KMS-11 (cell line): ENCODE measurements at regions not wholly inside any gene's neighbourhood (a gene's known extent, or its start where the extent isn't known, plus 50 kb on each side); places are given as distances from the start of the nearest gene placed in this dataset.

Source experiments
- H2AFZ ChIP-seq: fragments of 200-600 bp; sonication (generic); 2 replicates; pipeline ENCODE4 v1.6.1; 2016; ENCODE audit warnings: antibody characterized with exemption, mixed run types, low read depth
- H3K27ac ChIP-seq: fragments of 200-600 bp; sonication (generic); 2 replicates; pipeline ENCODE4 v1.6.1; 2016; ENCODE audit warnings: mild to moderate bottlenecking, mixed run types
- H3K27me3 ChIP-seq: fragments of 200-600 bp; sonication (generic); 2 replicates; pipeline ENCODE4 v1.6.1; 2017; ENCODE audit warnings: mild to moderate bottlenecking, low read depth, mixed run types, moderate library complexity; ENCODE audit not compliant: insufficient read depth
- H3K36me3 ChIP-seq: fragments of 200-600 bp; sonication (generic); 2 replicates; pipeline ENCODE4 v1.6.1; 2017; ENCODE audit warnings: mild to moderate bottlenecking, mixed run types; ENCODE audit not compliant: insufficient read depth
- H3K4me1 ChIP-seq: fragments of 200-600 bp; sonication (generic); 2 replicates; pipeline ENCODE4 v1.6.1; 2016; ENCODE audit warnings: mild to moderate bottlenecking, low read depth, mixed run types; ENCODE audit not compliant: poor library complexity, severe bottlenecking
- H3K4me2 ChIP-seq: fragments of 200-600 bp; sonication (generic); 2 replicates; pipeline ENCODE4 v1.7.0; 2016; ENCODE audit warnings: mild to moderate bottlenecking, mixed run types
- H3K4me3 ChIP-seq: fragments of 200-600 bp; sonication (generic); IDR thresholded peaks from 2 replicates; pipeline ENCODE4 v1.6.1; 2017; ENCODE audit warnings: low read depth, low read length, mixed read lengths; ENCODE audit not compliant: insufficient read depth
- H3K79me2 ChIP-seq: fragments of 200-600 bp; sonication (generic); 2 replicates; pipeline ENCODE4 v1.6.1; 2016; ENCODE audit warnings: low read depth, mixed run types; ENCODE audit not compliant: insufficient read depth
- H3K9ac ChIP-seq: fragments of 200-600 bp; sonication (generic); 2 replicates; pipeline ENCODE4 v1.6.1; 2016; ENCODE audit warnings: mild to moderate bottlenecking, mixed run types
- H4K20me1 ChIP-seq: fragments of 200-600 bp; sonication (generic); 2 replicates; pipeline ENCODE4 v1.6.1; 2016; ENCODE audit warnings: mild to moderate bottlenecking, mixed run types; ENCODE audit not compliant: insufficient read depth
- TF ChIP-seq, protein P1 (sequence below): fragments of 200-600 bp; sonication (generic); conservative IDR thresholded peaks from 2 replicates; pipeline ENCODE4 v1.6.1; 2017; ENCODE audit warnings: low read depth, mild to moderate bottlenecking, antibody characterized with exemption, low read length, moderate library complexity, mixed read lengths

DNA sequence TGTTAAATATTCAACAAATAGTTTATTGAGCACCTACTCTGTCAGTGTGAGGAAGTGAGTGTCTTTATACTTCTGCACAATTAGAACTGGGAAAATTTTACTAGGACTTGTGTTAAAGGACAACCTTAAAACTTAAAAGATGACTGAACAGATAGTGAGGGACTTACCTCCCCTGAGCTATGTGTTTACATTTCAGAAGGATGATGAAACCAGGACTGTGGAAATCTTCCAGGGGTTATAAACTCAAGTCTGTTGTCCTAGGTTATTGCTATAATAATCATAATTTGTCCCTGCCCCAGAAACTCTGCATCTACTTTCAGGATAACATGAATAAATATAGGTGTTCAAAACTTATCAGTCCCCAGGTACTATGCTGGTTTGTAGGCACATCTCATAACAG, 261.0 kb upstream of the MKLN1 start:
- TF ChIP-seq, protein P1, sequence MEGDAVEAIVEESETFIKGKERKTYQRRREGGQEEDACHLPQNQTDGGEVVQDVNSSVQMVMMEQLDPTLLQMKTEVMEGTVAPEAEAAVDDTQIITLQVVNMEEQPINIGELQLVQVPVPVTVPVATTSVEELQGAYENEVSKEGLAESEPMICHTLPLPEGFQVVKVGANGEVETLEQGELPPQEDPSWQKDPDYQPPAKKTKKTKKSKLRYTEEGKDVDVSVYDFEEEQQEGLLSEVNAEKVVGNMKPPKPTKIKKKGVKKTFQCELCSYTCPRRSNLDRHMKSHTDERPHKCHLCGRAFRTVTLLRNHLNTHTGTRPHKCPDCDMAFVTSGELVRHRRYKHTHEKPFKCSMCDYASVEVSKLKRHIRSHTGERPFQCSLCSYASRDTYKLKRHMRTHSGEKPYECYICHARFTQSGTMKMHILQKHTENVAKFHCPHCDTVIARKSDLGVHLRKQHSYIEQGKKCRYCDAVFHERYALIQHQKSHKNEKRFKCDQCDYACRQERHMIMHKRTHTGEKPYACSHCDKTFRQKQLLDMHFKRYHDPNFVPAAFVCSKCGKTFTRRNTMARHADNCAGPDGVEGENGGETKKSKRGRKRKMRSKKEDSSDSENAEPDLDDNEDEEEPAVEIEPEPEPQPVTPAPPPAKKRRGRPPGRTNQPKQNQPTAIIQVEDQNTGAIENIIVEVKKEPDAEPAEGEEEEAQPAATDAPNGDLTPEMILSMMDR = no peak
- Histone ChIP-seq H3K27ac (no peak overlapping the region), H3K4me3 (no peak overlapping the region), H3K36me3 (no peaks in the 10 kb centered on the region), H2AFZ (no peak overlapping the region), H3K79me2 (peaks cover 29% of the 10 kb centered on the region; the same call in 1 of the 2 replicates), H3K9ac (no peak overlapping the region), H3K4me2 (no peak overlapping the region), H4K20me1 (no peaks in the 10 kb centered on the region), H3K27me3 (no peaks in the 10 kb centered on the region), H3K4me1 (peaks cover 15% of the 10 kb centered on the region)

DNA sequence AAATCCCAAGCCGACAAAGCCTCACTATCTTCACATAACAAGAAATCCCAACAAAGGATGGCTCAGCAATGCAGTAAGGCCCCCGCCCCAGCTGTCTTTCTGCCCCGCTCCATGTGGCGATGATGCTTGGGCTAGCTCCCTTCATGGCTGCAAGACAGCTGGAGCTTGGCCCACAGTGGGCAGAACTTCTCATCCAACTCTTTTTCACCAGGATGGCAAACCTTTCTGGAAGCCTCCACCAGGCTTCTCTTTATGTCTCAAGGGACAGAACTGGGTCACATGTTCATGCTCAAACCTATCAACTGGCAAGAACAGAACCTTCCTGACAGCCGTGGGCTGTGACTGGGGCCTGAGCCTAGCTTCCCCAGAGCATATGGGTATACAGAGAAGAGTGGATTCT, 260.5 kb upstream of the MKLN1 start:
- Histone ChIP-seq H3K27ac (no peak overlapping the region), H4K20me1 (no peaks in the 10 kb centered on the region), H3K79me2 (peaks cover 25% of the 10 kb centered on the region; the same call in 1 of the 2 replicates), H3K27me3 (no peaks in the 10 kb centered on the region), H3K4me1 (peaks cover 20% of the 10 kb centered on the region), H3K9ac (no peak overlapping the region), H3K36me3 (no peaks in the 10 kb centered on the region), H2AFZ (no peak overlapping the region), H3K4me3 (no peak overlapping the region), H3K4me2 (no peak overlapping the region)
- TF ChIP-seq, protein P1 = no peak

DNA sequence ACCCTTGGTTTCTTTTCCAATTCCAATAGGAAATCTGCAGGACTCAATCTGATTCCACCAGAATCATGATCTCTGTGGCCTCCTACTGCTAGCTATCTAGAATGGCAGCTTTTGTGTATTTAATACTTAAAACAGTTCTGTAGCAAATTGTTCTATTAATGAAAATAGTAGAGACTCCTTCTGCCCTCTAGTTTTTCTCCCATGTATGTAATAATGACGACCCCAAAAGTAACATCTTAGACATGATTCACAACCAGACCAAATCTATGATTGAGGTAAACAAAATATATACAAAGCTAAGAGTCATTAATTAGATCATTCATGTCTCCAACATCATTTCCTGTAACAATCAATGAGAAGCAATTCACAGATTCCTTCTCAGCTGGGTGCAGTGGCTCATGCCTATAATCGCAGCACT, 259.1 kb upstream of the MKLN1 start:
- Histone ChIP-seq H3K9ac (no peak overlapping the region), H3K27ac (no peak overlapping the region), H3K4me3 (no peak overlapping the region), H2AFZ (no peak overlapping the region), H3K36me3 (no peaks in the 10 kb centered on the region), H3K79me2 (peaks cover 19% of the 10 kb centered on the region; the same call in 1 of the 2 replicates), H4K20me1 (no peaks in the 10 kb centered on the region), H3K4me2 (no peak overlapping the region), H3K4me1 (peaks cover 32% of the 10 kb centered on the region), H3K27me3 (no peaks in the 10 kb centered on the region)
- TF ChIP-seq, protein P1 = no peak; the same call in 1 of the 2 replicates

DNA sequence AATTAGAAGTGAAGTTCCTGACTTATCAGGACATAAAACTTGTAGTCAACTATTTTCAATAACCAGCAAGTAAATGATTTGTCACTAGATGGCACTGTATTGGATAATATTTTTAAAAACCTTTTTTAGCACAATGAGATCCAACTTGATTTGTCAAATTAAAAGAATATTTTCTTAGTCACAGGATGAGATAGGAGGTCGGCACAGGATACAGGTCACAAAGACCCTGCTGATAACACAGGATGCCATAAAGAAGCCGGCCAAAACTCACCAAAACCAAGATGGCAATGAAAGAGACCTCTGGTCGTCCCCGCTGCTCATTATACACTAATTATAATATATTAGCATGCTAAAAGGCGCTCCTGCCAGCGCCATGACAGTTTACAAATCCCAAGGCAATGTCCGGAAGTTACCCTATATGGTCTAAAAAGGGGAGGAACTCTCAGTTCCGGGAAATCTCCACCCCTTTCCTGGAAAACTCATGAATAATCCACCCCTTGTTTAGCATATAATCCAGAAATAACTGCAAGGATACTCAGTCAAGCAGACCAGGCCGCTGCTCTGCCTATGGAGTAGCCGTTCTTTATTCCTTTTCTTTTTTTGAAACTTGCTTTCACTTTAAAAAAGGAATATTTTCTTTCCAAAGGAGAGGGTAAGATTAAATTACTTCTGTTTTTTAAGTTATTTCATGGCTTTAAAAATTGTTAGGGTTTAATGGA, 255.7 kb upstream of the MKLN1 start:
- TF ChIP-seq, protein P1 = peak; percentile 73
- H3K4me2 ChIP-seq = no peak overlapping the region
- H3K27ac ChIP-seq = no peak overlapping the region
- no peak overlapping the region for H2AFZ ChIP-seq
- no peak overlapping the region for H3K9ac ChIP-seq
- no peaks in the 10 kb centered on the region for H3K27me3 ChIP-seq
- H3K79me2 ChIP-seq = peaks cover 23% of the 10 kb centered on the region; the same call in 1 of the 2 replicates
- H3K36me3 ChIP-seq = no peaks in the 10 kb centered on the region
- H4K20me1 ChIP-seq = 0 out of 2 replicates have a peak, but pooled peaks cover 2% of the 10 kb centered on the region
- peaks cover 24% of the 10 kb centered on the region for H3K4me1 ChIP-seq
- no peak overlapping the region for H3K4me3 ChIP-seq
